Urinary bladder (tissue), 4 donors: ENCODE measurements at regions not wholly inside any gene's neighbourhood (a gene's known extent, or its start where the extent isn't known, plus 50 kb on each side); places are given as distances from the start of the nearest gene placed in this dataset. TPM values are rescaled to one million over a fixed set of nuclear protein-coding genes. Genes with fewer than 3 reads are reported as not detected.

Experiments
- DNase-seq: peaks from one replicate; pipeline ENCODE4 v3.0.0-alpha.2; 2015; ENCODE audit errors: extremely low spot score
- H3K27ac ChIP-seq: one replicate; pipeline ENCODE4 v1.5.1; 2013; ENCODE audit warnings: low read depth, mild to moderate bottlenecking, moderate library complexity
- H3K36me3 ChIP-seq: one replicate; pipeline ENCODE4 v1.6.1; 2013; ENCODE audit warnings: mild to moderate bottlenecking, moderate library complexity; ENCODE audit not compliant: insufficient read depth
- H3K4me1 ChIP-seq: one replicate; pipeline ENCODE4 v1.6.1; 2013; ENCODE audit warnings: mild to moderate bottlenecking, moderate library complexity; ENCODE audit not compliant: insufficient read depth
- H3K4me3 ChIP-seq: one replicate; pipeline ENCODE4 v1.5.1; 2013; ENCODE audit warnings: low read depth, low read length
- WGBS: extraction: QIAGEN DNeasy Blood & Tissue Kit; methylation state at CpG from one replicate; pipeline ENCODE4 v1.1.7; 2013; 5-methylcytosine and 5-hydroxymethylcytosine counted together
- small RNA-seq: library from RNA; depleted of rRNA; stranded (forward); fragments of <200 nt; gene quantifications from one replicate; pipeline ENCODE3, GENCODE V24; 2014
- donor health status: healthy with polysubstance abuse.
- donor health status: healthy.

DNA sequence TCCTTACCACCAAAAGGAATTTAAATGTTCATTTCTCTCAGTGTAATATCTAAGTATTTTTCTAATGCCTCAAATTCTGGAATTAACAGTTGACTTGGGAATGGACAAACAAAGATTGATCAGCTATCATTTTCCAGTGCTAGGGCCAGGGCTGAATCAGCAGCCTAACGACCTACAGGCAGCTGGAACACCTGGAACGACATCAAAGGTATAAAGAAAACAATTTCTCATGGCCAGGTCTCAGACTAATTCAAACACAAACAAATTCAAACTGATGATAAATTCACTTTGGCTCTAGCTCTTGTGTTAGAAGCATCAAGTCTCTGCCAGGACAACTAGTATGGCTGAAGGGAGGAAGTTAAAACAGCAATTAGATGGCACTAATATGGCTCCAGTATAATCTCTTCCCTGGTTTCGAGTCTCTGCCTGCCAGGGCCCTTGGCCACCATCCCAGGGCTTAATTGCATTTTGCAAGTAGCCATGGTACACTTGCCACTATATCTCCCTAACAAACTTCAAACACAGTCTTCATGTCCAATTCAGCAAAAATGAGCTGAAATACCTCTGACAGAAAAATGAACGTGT is 70.2 kb upstream of the FSHR start:
- Histone ChIP-seq H3K27ac (no peak overlapping the region), H3K36me3 (no peaks in the 10 kb centered on the region), H3K4me3 (no peak overlapping the region), H3K4me1 (no peaks in the 10 kb centered on the region)
- no peak for DNase-seq
- 27% methylated on average over 4 of the region's 4 CpGs for WGBS

DNA sequence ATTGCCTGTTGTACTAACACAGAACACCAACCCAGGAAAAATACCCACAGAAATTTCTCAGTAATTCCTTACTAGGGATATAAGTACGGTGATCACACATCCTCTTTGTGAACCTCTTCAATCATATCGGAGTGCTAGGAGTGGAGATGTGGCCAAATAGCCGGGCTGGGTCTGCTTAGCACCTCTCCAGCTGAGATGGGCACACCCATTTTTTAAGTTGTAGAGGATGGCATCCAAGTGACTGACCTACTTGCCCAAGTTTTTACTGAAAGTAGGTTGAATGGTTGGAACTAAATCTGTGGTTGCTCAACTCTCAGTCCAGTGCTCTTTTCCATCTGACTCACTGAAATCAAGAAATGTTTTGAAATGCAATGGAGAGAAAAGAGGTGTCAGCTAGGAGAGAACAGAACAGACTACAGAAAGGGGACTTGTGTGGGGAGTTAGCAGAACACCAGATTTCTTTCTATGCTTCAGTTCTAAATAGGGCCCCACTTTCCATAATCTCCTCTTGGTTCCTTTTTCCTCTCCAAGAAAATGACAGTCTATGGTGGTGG is 68.7 kb upstream of the FSHR start:
- 87% methylated on average over 3 of the region's 3 CpGs for WGBS
- H3K36me3 ChIP-seq = no peaks in the 10 kb centered on the region
- no peak overlapping the region for H3K4me3 ChIP-seq

DNA sequence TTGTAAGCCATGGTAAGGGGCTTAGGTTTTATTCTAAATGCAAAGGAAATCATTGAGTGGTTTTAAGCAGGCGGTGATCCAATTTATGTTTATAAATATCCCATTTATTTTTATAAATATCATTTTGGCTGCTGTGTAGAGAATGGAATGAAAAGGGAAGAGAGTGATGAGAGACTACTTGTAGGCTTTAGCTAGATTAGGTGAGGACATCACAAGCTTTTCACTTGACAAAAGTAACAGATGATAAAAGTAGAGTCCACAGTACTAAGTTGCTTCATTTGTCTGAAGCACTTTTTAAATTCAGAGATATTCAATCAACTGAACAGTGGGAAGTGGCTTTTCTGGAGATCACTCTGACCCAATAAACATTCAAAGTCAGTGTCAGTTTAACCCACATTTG is 65.4 kb upstream of the FSHR start:
- H3K4me3 ChIP-seq = no peak overlapping the region
- WGBS = 82% methylated on average over 1 of the region's 1 CpG
- H3K36me3 ChIP-seq = no peaks in the 10 kb centered on the region

More for the DNA sequence above, 68.7 kb upstream of the FSHR start:
- H3K27ac ChIP-seq = no peak overlapping the region
- no peaks in the 10 kb centered on the region for H3K4me1 ChIP-seq
- no peak for DNase-seq

DNA sequence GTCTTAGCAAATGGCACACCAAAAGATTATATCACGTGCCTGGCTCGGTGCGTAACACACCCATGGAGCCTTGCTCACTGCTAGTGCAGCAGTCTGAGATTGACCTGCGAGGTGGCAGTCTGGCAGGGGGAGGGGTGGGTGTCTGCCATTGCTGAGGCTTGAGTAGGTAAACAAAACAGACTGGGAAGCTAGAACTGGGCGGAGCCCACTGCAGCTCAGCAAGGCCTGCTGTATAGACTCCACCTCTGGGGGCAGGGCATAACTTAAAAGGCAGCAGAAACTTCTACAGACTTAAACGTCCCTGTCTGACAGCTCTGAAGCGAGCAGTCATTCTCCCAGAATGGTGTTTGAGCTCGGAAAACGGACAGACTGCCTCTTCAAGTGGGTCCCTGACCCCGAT is 55.9 kb upstream of the FSHR start:
- no peak for DNase-seq
- no peaks in the 10 kb centered on the region for H3K4me1 ChIP-seq
- no peaks in the 10 kb centered on the region for H3K36me3 ChIP-seq
- no peak overlapping the region for H3K27ac ChIP-seq
- H3K4me3 ChIP-seq = no peak overlapping the region
- WGBS = 86% methylated on average over 10 of the region's 10 CpGs

More for the DNA sequence above, 65.4 kb upstream of the FSHR start:
- Histone ChIP-seq H3K4me1 (no peaks in the 10 kb centered on the region), H3K27ac (no peak overlapping the region)
- no peak for DNase-seq

DNA sequence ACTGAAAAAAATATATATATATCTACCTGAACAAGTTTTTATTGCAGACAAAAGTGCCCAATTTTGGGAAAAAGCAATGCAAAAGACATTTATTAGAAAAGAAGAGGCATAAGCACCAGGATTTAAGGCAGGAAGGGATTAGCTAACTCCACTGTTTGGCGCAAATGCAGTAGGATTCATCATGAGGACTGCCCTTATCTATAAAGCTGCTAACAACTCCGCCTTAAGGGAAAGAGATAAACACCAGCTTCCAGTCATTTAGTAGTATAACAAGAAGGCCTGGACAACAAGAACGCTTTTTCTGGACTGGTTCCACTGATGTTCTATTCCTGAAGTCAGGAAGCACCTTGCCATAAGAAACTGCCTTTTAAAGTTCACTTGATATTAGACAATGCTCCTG is 52.9 kb upstream of the FSHR start:
- Histone ChIP-seq H3K4me3 (no peak overlapping the region), H3K27ac (no peak overlapping the region), H3K4me1 (no peaks in the 10 kb centered on the region), H3K36me3 (no peaks in the 10 kb centered on the region)
- no peak for DNase-seq
- WGBS = 42% methylated on average over 3 of the region's 3 CpGs

Small RNA genes in the stretch of these regions (small RNA-seq; reads per million reads assigned to genes)
- gene RNU6-439P = not detected
